Inferior parietal cortex (tissue), 1 donor: ENCODE measurements at regions not wholly inside any gene's neighbourhood (a gene's known extent, or its start where the extent isn't known, plus 50 kb on each side); places are given as distances from the start of the nearest gene placed in this dataset.
A peak's percentile ranks its signal among the peaks of the same experiment; 100 is the strongest.

Experiments
- DNase-seq: peaks from one replicate; pipeline ENCODE4 v3.0.0-alpha.2; 2016; ENCODE audit errors: extremely low spot score

DNA sequence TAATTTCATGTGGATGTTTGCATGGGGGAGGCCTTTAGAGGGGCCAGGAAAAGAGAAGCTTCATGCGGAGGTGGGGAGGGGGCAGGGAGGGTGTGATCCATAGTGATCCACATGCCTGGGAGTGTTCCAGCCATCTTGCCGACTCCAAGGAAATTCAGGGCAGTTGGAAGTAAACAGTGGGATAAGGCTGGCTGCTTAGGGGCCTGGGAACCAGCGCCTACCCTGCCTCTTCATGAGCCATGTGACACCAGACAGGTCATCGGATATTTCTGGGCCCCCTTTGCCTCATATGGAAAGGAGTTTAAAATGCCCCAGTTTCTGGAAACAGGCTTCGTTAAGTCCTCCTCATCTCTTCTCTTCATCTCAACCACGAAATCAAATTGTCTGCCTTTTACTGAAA is 983.2 kb downstream of the BCL11B start:
- no peak for DNase-seq

DNA sequence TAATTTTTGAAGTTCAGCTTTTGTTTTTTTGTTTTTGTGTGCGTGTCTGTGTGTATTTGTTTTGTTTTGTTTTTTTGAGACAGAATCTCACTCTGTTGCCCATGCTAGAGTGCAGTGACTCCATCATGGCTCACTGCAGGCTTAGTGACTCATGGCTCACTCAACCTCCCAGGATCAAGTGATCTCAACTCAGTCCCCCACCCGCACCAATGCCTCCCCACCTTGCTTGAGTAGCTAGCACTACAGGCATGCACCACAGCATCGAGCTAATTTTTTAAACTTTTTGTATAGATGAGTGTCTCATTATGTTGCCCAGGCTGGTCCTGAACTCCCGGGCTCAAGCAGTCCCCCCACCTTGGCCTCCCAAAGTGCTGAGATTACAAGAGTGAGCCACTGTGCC is 981.4 kb downstream of the BCL11B start:
- no peak for DNase-seq

DNA sequence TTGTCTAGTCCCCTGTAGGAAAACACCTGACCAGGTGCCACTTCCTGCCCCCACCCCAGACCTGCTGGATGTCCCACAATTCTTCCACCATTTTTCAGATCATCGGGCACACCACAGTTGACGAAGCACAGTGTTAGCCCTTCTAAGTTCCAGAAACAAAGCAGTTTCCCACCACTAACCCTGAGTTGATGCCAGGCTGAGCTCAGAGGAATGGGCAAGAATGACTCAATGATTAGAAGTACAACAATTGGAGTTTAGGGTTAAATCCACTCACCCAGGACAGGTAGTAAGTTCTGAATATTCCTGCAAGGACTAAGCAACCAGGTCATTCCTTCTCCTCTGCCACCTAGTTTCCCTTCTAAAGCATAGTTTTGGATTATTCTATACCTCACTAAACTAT is 979.8 kb downstream of the BCL11B start:
- no peak for DNase-seq

- DNase-seq, result peak; percentile 6
Measured at GRCh38 chr14:98293576-98293975, 978.4 kb downstream of the BCL11B start.

GRCh38 chr14:98296895-98297294 is 975.1 kb downstream of the BCL11B start:
- DNase-seq, result no peak

- no peak for DNase-seq
Measured at GRCh38 chr14:98297567-98297966, 974.4 kb downstream of the BCL11B start.

DNA sequence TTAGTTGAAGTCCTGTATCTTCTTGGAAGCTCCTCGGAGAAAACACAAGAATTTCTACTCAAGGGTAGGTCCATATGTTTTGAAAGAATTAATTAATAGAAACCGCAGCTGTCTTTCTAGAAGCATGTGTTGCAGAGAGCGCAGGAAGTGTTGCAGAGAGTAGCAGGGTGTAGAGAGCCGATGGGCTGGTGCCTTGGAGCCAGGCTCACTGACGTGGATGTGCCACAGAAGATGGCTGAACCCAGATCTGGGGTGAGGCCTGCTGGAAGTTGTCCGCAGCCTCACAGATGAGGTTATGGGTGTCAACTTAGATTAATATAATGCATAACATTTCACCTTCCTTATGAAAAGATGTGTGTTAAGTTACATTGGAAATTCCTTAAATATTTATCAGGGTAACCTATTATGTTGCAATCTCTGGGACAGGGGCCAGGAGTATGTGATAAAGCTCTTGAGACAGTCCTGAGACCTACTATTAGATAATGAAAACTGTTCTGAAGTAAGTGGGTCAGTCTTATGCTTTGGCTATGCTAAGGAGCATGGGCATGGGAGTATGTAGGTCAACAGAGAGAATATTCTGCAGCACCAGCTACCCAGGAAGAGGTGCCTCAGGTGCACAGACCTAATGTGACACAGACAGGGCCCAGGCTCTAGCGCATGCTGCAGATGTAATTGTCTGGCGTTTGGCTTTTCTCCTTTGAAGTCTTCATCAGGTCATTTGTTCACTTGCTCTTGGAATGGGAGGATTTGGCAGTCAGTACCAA is 973.3 kb downstream of the BCL11B start:
- DNase-seq, result no peak

DNA sequence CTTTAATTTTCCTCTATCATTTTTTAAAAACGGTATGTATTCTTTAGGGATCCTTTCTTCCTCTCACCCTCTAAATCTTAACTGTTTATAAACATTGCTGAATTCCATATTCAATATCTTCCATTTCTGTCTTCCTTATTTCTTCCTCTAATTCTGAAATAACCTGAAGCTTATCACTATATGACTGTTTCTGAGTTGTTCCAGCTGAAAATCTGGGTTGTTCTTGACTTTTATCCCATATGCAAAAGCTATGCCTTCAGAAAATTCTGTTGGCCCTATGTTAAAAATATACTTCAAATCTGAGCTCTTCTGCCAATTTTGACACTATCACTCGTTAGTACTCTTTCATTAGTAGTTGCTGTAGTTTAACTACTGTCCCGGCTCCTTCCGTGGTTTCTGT is 970.3 kb downstream of the BCL11B start:
- no peak for DNase-seq

- no peak for DNase-seq
Measured at GRCh38 chr14:98304574-98304973, 967.4 kb downstream of the BCL11B start.

- no peak for DNase-seq
Measured at GRCh38 chr14:98309591-98309990, 962.4 kb downstream of the BCL11B start.

DNA sequence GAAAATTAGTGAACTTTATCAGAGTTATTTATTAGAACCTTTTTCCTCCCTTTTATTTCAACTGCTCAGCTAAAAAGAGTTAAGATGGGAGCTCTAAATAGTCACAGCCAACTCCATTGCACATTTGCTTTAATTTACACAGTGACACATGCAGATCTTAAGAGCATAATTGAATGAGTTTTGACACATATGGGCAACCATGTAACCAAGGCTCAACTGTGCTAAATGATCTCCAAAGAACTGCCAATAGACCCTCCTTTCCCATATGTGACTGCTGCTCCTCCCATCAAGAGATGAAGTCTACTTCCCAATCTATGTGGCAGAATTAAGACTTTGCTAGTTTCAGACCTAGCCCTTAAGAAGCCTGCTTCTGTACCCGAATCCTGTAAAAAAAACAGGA is 960.0 kb downstream of the BCL11B start:
- DNase-seq, result no peak

GRCh38 chr14:98321841-98322240 is 950.2 kb downstream of the BCL11B start:
- DNase-seq, result no peak

- no peak for DNase-seq
Measured at GRCh38 chr14:98323836-98324235, 948.2 kb downstream of the BCL11B start.

DNA sequence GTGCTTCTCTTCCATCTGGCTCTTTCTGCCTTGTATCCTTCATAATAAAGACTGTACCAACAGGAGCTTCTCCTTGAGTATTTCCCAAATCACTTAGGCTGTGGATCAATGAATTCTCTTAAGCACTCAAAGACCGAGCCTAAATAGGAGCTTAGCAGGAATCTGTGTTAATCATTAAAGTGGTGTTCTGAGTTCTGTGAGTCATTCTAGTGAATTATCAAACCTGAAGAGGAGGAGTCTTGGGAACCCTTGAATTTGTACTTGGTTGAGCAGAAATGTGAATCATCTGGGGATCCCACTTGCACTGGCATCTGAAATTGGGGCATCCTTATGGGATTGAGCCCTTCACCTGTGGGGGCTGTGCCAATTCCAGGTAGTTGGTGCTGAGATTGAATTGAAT is 946.2 kb downstream of the BCL11B start:
- no peak for DNase-seq

GRCh38 chr14:98328496-98328895 is 943.5 kb downstream of the BCL11B start:
- no peak for DNase-seq

- DNase-seq, result no peak
Measured at GRCh38 chr14:98334186-98334585, 937.8 kb downstream of the BCL11B start.

GRCh38 chr14:98341211-98341610 is 930.8 kb downstream of the BCL11B start:
- no peak for DNase-seq

DNA sequence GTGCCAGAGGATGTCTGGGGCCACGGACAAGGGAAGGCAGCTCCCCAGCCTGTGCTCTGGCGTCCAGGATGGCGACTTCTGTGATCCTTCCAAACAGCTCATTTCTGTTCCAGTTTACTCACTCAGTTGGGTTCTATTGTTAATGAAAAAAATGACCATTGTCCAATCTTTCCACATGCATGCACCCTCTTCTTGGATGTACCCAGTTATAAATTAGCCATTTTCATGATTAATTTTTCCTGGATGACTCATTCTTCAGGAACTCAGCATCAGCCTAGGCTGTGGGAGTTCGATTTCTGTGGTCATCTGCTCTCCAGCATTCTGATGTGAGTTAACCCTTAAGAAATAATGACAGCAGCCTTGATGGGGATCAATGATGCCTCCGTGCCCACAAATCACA is 926.8 kb downstream of the BCL11B start:
- DNase-seq, result no peak

DNA sequence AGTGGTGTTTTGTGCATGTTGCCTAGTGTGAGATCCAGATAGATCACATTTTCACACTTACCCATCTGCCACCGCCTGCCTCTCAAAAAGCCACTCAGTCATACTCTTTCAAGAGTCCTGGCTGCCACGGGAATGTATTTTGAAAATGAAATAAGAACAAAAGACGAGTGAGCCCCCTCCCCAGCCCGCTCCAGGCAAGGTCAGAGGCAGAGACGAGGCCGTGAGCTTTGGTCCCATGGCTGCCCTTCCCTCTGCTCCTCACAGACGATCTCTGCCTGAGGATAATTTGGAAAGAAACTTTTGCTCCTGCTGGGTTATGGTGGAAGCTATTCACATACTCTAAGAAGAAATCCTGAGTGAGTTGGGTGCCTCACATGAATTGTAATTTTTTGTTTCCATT is 924.3 kb downstream of the BCL11B start:
- DNase-seq, result peak; percentile 2

GRCh38 chr14:98348505-98348904 is 923.5 kb downstream of the BCL11B start:
- no peak for DNase-seq

DNA sequence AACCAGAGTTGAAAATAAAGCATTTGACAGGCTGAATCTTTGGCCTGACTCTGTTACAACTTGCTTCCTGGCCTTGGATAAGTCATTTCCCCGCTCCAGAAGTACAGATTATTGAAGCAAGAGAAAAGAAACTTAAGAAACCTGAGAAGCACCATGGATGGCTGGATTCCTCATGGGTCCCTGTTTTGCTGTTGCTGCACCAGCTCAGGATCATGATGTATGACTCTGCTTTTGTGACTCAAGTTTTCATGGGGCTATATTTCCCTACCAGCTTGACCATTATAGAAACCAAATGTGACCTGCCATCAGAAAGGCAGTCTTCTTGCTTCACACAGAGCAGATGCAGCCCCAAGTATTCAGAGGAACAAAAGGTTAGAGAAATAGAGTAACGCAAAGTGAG is 921.8 kb downstream of the BCL11B start:
- no peak for DNase-seq

- no peak for DNase-seq
Measured at GRCh38 chr14:98364961-98365360, 907.0 kb downstream of the BCL11B start.

- DNase-seq, result no peak
Measured at GRCh38 chr14:98366429-98366828, 905.6 kb downstream of the BCL11B start.

DNA sequence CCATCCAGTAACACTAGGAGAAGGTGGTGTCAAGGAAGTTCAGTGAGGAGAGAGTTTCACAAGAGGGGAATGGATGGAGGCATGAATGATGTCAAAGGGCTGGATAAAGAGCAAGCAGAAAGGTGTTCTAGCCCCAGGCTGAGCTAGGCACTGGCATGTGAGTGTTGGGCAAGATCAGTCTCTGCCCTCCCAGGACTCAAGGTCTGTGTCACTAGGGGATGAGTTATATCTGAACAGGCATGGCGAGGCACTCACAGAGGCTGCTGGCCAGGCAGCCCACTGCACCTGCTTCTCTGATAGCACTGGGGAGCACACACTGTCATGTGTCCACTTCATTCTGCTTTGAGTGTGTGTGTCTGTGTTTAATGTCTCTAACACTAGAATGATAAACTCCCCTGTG is 903.8 kb downstream of the BCL11B start:
- no peak for DNase-seq
